CD14-positive monocyte (primary cell): ENCODE measurements at regions not wholly inside any gene's neighbourhood (a gene's known extent, or its start where the extent isn't known, plus 50 kb on each side); places are given as distances from the start of the nearest gene placed in this dataset.

Experiments
- DNase-seq, 3 donors: peaks; one replicate each; pipeline ENCODE4 v3.0.0-alpha.2; 2011 to 2022
- H2AFZ ChIP-seq: 2 replicates; pipeline ENCODE4 v1.6.0; 2012; ENCODE audit warnings: mild to moderate bottlenecking, low read depth, low read length, inconsistent platforms; ENCODE audit not compliant: insufficient read depth, poor library complexity, severe bottlenecking
- H3K27ac ChIP-seq, 2 donors: 1 replicate in 1 of 2; 2 replicates in 1 of 2; pipeline ENCODE4 v1.5.1; 2012 to 2013; ENCODE audit warnings: low read length in 2 of 2, control low read depth in 1 of 2, inconsistent platforms in 1 of 2, low read depth in 1 of 2, mild to moderate bottlenecking in 1 of 2
- H3K27me3 ChIP-seq, 2 donors: one replicate each; pipeline versions ENCODE4 v1.6.0 to v1.6.1; 2011 to 2013; ENCODE audit warnings: low read length in 2 of 2; ENCODE audit not compliant: control insufficient read depth in 2 of 2, insufficient read depth in 2 of 2
- H3K36me3 ChIP-seq, 2 donors: replicated peaks in 1 of 2; 1 replicate in 1 of 2; 2 replicates in 1 of 2; pipeline versions ENCODE4 v1.5.1 to v1.6.1; 2012 to 2013; ENCODE audit warnings: low read length in 2 of 2, control low read depth in 1 of 2, inconsistent platforms in 1 of 2, mild to moderate bottlenecking in 1 of 2; ENCODE audit not compliant: insufficient read depth in 2 of 2, control insufficient read depth in 1 of 2
- H3K4me1 ChIP-seq, 2 donors: 1 replicate in 1 of 2; 2 replicates in 1 of 2; pipeline versions ENCODE4 v1.5.1 to v1.6.1; 2012 to 2013; ENCODE audit warnings: low read length in 2 of 2, control low read depth in 1 of 2, inconsistent platforms in 1 of 2, mild to moderate bottlenecking in 1 of 2, moderate library complexity in 1 of 2; ENCODE audit not compliant: insufficient read depth in 2 of 2, control insufficient read depth in 1 of 2
- H3K4me2 ChIP-seq: replicated peaks from 2 replicates; pipeline ENCODE3; 2012; ENCODE audit warnings: low read length, moderate library complexity, mild to moderate bottlenecking; ENCODE audit not compliant: poor library complexity, severe bottlenecking; ENCODE audit errors: extremely low read depth
- H3K4me3 ChIP-seq, 3 experiments: fragments of 200-600 bp in 1 of 3; sonication (generic) in 1 of 3; replicated peaks in 1 of 3; 1 replicate in 2 of 3; 2 replicates in 1 of 3; pipeline ENCODE4 v1.5.1; 2011 to 2013; ENCODE audit warnings: low read length in 3 of 3, mild to moderate bottlenecking in 3 of 3, control low read depth in 2 of 3, low read depth in 2 of 3, inconsistent platforms in 1 of 3, moderate library complexity in 1 of 3
- H3K79me2 ChIP-seq: 2 replicates; pipeline ENCODE4 v1.6.0; 2012; ENCODE audit warnings: mild to moderate bottlenecking, control low read depth, inconsistent platforms, low read length, moderate library complexity; ENCODE audit not compliant: insufficient read depth
- H3K9ac ChIP-seq: 2 replicates; pipeline ENCODE4 v1.6.0; 2017; ENCODE audit warnings: low read length, mild to moderate bottlenecking; ENCODE audit not compliant: insufficient read depth, poor library complexity, severe bottlenecking
- H3K9me3 ChIP-seq, 2 donors: replicated peaks in 1 of 2; 1 replicate in 1 of 2; 2 replicates in 1 of 2; pipeline versions ENCODE4 v1.5.1 to v1.6.1; 2012 to 2013; ENCODE audit warnings: low read length in 2 of 2, control low read depth in 1 of 2; ENCODE audit not compliant: control insufficient read depth in 1 of 2, insufficient read depth in 1 of 2
- H4K20me1 ChIP-seq: 2 replicates; pipeline ENCODE4 v1.6.0; 2012; ENCODE audit warnings: mild to moderate bottlenecking, low read length, control low read depth, moderate library complexity; ENCODE audit not compliant: insufficient read depth
- H3K27ac Mint-ChIP-seq, 7 donors: one replicate each; pipeline ENCODE4 v1.8.0; 2020; ENCODE audit warnings: mild to moderate bottlenecking in 7 of 7, mixed read lengths in 7 of 7, moderate library complexity in 6 of 7, inconsistent platforms in 2 of 7
- H3K27me3 Mint-ChIP-seq, 3 donors: one replicate each; pipeline ENCODE4 v1.8.0; 2021 to 2022; ENCODE audit warnings: low read depth in 3 of 3, mild to moderate bottlenecking in 3 of 3, mixed read lengths in 3 of 3, moderate library complexity in 3 of 3, inconsistent platforms in 1 of 3
- H3K36me3 Mint-ChIP-seq, 2 donors: one replicate each; pipeline ENCODE4 v1.8.0; 2020; ENCODE audit warnings: mixed read lengths in 2 of 2, inconsistent platforms in 1 of 2, mild to moderate bottlenecking in 1 of 2
- H3K4me1 Mint-ChIP-seq: one replicate; pipeline ENCODE4 v1.8.0; 2020; ENCODE audit warnings: mild to moderate bottlenecking, mixed read lengths
- H3K4me3 Mint-ChIP-seq, 2 donors: one replicate each; pipeline ENCODE4 v1.8.0; 2020; ENCODE audit warnings: mild to moderate bottlenecking in 2 of 2, mixed read lengths in 2 of 2, moderate library complexity in 1 of 2
- H3K9me3 Mint-ChIP-seq, 7 donors: one replicate each; pipeline ENCODE4 v1.8.0; 2020 to 2022; ENCODE audit warnings: mixed read lengths in 7 of 7, mild to moderate bottlenecking in 6 of 7, moderate library complexity in 6 of 7, inconsistent platforms in 2 of 7
- CTCF ChIP-seq: fragments of 200-600 bp; IDR thresholded peaks from one replicate; pipeline ENCODE4 v1.8.0; 2022; ENCODE audit warnings: antibody characterized with exemption, mild to moderate bottlenecking
- WGBS: methylation state at CpG from one replicate; pipeline ENCODE4 v1.1.5; 2013; ENCODE audit warnings: missing lambda C conversion rate; ENCODE audit not compliant: insufficient coverage; 5-methylcytosine and 5-hydroxymethylcytosine counted together
- intact Hi-C, 2 donors: fragments of 100-400 bp; cut with micrococcal nuclease; formaldehyde crosslinking; loops; one replicate each; pipeline versions ENCODE4 v1.15.0 to v1.15.1; 2023

GRCh38 chr4:186422296-186422695 is 133.1 kb downstream of the MTNR1A start:
- Histone ChIP-seq H3K36me3 (no peaks in the 10 kb centered on the region), H3K27ac (no peak overlapping the region), H3K9me3 (peaks cover 0 to 3% of the 10 kb centered on the region in 2 donors), H3K79me2 (no peaks in the 10 kb centered on the region), H4K20me1 (no peaks in the 10 kb centered on the region), H2AFZ (no peak overlapping the region), H3K4me3 (no peak overlapping the region), H3K27me3 (no peaks in the 10 kb centered on the region), H3K9ac (no peak overlapping the region), H3K4me1 (no peaks in the 10 kb centered on the region), H3K4me2 (no peak overlapping the region)
- Mint-ChIP-seq H3K36me3 (no peaks in the 10 kb centered on the region), H3K9me3 (peaks cover 0 to 11% (median 2%) of the 10 kb centered on the region in 7 donors), H3K27me3 (peaks cover 0 to 2% (median 0%) of the 10 kb centered on the region in 3 donors), H3K27ac (no peak overlapping the region), H3K4me1 (no peaks in the 10 kb centered on the region), H3K4me3 (no peak overlapping the region)
- intact Hi-C loops, result no loop called here
- no peak for DNase-seq
- no CpG with 5 or more reads among the region's 2 CpGs for WGBS
- TF ChIP-seq CTCF, result no peak

- WGBS, result 83% methylated on average over 4 of the region's 5 CpGs
- Histone ChIP-seq H3K4me3 (no peak overlapping the region), H3K4me1 (no peaks in the 10 kb centered on the region), H3K9me3 (peaks cover 0 to 5% of the 10 kb centered on the region in 2 donors), H3K79me2 (no peaks in the 10 kb centered on the region), H3K9ac (no peak overlapping the region), H2AFZ (no peak overlapping the region), H4K20me1 (no peaks in the 10 kb centered on the region), H3K36me3 (no peaks in the 10 kb centered on the region), H3K4me2 (no peak overlapping the region), H3K27me3 (no peaks in the 10 kb centered on the region), H3K27ac (no peak overlapping the region)
- H3K9me3 Mint-ChIP-seq, result peaks cover 0 to 9% (median 3%) of the 10 kb centered on the region in 7 donors
- intact Hi-C loops, result no loop called here
- no peaks in the 10 kb centered on the region for H3K36me3 Mint-ChIP-seq
- H3K4me3 Mint-ChIP-seq, result no peak overlapping the region
- no peaks in the 10 kb centered on the region for H3K27me3 Mint-ChIP-seq
- DNase-seq, result no peak
- no peak overlapping the region for H3K27ac Mint-ChIP-seq
- TF ChIP-seq CTCF, result no peak
- no peaks in the 10 kb centered on the region for H3K4me1 Mint-ChIP-seq
These were observed 138.8 kb downstream of the MTNR1A start for GRCh38 chr4:186416451-186417060.
